HG02610 (cell line): ENCODE measurements at regions not wholly inside any gene's neighbourhood (a gene's known extent, or its start where the extent isn't known, plus 50 kb on each side); places are given as distances from the start of the nearest gene placed in this dataset.
A peak's percentile ranks its signal among the peaks of the same experiment; 100 is the strongest.
"Not testable (repeated sequence)": the region's sequence is repeated elsewhere in the genome, so short reads cannot be mapped to it uniquely, and the experiment has no call there.

ENCODE experiments used
- ATAC-seq: cut with Tn5 transposase; IDR thresholded peaks from one replicate; pipeline ENCODE4 v1.9.1; 2021; ENCODE audit warnings: mild to moderate bottlenecking, moderate library complexity; ENCODE audit not compliant: unreplicated experiment

DNA sequence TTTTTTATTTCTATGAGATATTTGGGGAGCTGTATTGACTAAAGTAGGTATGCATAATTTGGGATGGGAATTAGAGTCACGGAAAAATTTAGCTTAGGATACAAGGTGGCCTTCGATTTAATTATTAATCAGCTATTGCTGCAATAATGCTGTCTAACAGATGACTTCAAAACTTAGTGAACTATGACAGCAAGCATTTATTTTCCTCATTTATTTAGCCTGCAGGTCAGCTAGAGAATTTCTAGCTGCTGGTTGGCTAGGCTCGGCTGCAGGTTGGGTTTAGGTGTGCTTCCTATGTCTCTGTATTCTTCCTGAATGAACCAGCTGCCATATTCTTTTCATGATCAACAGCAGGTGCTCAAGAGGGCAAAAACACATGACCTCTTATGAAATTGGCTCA lies 181.8 kb upstream of the RAG2 start:
- ATAC-seq = no peak

DNA sequence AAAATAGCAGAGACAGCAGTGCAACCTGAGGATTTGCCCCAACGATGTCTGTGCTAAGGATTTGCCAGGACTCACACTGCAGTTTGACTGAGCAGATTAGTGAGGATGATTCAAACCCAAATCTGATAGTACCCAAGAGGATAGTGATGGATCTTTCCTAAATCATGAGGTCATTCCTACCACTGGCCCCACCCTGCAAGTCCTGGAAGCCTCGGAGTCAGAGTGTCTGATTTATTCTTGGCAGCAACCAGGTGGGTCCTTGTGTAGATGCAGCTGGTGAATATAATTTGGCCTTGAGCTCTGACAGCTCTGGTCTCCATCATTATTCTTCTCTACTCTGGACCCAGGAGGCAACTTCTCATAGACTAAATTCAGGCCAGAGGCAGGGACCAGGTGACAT lies 179.3 kb upstream of the RAG2 start:
- no peak for ATAC-seq

DNA sequence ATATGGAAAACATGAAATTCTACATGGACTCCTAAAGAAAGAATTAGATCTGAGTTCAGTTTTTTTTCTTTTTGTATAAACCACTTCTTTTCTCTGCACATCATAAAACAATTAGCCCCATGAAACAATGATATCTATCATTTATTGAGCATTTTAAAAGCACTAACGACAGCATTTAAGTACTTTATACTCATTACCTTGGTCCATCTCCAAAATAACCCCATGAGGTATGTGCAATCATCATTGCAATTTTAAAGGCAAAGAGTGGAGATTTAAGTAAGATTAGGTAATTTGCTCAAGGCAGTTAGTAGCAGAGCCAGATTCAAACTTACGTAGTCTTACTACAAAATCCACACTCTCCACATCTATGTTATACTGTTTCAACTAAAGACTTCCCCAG lies 177.7 kb upstream of the RAG2 start:
- ATAC-seq = no peak

DNA sequence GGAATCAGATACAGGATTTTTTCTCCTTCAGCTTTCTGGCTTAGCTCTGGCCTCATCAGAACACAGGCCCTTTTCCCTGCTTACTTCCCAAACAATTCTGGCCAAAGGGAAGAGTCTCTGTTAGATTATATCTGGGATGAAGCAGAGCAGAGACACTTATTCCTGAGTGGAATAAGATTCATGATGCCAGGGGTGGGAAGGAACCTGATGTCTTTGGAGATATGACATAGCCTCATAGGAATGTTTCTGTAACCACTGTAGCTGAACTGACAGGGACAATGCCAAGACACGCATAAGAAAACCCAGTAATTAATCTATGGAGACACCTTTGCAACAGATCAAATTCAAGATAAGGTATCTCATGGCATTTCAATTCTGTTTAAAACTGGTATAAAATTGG lies 177.1 kb upstream of the RAG2 start:
- ATAC-seq = no peak

DNA sequence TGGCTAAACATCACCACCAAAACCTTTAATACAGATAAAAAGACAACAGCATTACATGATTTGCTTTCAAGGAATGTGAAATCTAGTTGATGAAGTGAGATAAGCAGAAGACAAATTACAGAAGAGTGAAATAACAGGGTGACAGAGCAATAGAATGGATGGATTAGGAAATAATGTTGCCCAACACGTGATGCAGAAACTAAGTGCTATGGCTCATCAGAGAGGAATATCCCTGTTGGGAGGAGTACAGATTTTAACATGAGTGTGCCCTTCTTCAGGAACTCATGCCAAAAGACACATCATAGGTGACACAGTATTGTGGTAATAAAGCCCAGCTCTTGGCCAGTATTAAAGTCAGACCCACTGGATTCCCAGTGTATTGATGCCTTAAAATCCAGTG lies 176.6 kb upstream of the RAG2 start:
- ATAC-seq = no peak

DNA sequence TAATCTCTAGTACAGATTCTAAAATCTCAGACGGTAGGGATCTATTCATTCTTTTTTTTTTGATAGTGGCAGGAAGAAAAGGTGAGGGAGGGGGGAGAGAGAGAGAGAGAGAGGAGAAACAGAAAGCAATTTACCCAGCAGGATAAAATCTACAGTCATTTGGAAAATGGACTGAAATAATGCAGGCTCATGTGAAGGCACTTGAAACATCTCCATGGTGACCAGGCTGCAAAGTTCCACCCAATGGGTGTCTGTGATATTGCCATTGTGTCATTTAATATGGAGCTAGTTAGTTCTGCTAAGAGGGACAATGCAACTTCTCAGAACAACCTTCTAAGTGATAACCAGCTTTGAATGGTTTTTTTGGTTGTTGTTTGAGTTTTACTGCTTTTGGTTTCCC lies 165.2 kb upstream of the RAG2 start:
- peak; percentile 93 for ATAC-seq

DNA sequence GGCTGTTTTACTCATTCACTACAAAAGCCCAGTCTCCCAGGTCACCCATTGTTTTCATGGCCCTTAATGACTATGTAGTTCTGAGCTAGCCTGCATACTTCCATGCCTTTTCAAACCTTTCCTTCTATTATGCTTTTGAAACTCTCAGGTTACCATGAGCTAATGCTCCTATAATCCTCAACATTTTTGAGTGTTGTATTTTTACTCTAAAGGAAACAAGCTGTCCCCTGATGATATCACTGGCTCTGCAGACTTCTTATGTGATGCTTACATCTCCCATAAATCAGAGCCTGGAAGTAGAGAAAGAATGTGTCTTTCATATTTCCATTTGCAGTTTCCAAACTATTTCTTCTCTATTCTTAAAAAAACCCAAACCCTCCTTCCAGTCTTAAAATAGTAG lies 159.0 kb upstream of the RAG2 start:
- ATAC-seq = no peak

DNA sequence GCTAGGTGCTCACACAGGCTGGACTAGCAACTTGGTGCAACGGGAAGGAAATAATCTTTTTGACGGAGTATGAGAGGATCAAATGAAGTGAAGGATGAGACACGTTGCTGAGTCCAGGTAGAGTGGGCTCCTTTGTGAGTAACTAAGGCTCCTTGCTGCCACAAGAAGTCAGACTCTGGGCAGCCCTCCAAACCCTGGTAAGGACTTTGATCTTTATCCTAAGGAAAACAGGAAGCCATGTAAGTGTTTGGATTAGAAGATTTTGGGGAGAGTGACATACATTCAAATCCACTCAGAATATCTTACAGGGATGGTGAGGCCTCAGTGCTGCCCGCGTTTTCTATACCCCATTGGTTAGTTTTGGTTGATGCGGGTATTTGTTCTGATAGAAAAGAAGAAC lies 155.9 kb upstream of the RAG2 start:
- ATAC-seq = no peak

DNA sequence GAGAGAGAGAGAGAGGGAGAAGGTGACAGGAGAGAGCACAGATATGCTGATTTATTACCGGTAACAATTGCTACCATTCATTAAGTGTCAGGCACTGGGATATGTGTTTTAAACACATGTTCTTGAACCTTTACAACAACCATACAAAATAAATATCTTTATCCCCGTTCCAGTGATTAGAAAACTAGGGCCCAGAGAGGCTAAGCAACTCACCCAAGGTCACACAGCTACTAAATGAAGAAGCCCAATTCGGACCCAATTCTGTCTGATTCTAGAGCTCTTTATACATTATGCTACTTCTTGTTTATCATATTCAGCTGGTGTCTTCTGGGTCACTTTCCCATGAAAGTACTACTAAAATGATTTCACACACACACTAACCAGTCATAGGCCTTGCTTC lies 154.0 kb upstream of the RAG2 start:
- ATAC-seq = no peak

DNA sequence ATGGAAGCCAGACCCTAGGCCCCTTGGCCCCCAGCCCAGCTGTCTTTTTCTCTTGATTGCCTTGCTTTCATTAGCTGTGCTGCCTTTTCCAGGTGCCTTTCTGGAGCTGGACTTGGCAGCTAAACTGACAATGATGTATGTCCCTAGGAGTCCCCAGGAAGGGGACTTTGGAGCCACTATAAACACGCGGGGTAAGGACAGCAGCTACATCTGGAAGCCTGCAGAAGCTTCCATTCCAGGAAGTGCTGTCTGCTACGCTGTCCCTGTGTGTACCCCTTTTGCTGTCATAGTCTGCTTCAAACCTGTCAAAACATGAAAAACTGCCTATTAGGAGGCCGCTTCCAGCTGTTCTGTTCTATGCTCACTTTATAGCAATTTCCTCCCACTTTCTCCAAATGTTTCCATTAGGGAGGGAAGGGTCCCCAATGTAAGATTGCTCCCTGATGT lies 153.3 kb upstream of the RAG2 start:
- ATAC-seq = no peak

DNA sequence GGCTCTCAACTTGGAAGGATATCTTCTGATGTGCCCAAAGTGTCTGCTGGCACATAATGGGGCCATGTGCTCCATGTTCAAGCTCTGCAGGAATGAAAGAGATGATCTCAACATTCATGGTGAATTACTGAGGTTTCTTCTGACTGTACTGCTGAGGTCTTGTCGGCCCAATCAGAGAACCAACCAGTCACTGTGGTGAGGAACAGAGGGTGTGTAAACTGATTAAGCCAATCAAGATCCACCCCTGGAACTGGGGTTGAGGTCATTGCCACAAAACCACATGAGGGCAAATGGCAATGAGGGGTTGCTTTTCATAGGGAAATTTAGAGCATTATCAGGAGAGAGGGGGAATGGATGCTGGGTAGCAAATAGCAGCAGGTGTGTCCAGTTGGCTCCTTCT lies 152.3 kb upstream of the RAG2 start:
- no peak for ATAC-seq

DNA sequence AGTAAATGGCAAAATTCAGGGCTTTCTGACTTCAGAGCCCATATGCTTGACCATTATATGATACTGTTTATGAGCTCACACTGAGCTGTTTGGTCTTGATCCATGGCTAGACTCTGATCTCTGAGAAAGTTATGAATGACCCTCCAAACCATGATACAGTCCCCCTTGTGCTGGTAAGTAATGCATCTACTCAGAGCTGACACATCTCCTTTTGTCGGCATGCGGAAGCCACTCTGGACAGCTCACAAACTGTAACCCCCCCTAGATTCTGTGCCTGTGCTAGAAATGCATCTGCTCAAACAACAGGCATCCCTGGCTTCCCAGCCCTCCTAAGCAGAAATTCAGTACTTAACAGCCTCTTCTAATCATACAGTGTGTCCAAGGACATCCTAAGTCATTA lies 150.8 kb upstream of the RAG2 start:
- ATAC-seq = no peak

DNA sequence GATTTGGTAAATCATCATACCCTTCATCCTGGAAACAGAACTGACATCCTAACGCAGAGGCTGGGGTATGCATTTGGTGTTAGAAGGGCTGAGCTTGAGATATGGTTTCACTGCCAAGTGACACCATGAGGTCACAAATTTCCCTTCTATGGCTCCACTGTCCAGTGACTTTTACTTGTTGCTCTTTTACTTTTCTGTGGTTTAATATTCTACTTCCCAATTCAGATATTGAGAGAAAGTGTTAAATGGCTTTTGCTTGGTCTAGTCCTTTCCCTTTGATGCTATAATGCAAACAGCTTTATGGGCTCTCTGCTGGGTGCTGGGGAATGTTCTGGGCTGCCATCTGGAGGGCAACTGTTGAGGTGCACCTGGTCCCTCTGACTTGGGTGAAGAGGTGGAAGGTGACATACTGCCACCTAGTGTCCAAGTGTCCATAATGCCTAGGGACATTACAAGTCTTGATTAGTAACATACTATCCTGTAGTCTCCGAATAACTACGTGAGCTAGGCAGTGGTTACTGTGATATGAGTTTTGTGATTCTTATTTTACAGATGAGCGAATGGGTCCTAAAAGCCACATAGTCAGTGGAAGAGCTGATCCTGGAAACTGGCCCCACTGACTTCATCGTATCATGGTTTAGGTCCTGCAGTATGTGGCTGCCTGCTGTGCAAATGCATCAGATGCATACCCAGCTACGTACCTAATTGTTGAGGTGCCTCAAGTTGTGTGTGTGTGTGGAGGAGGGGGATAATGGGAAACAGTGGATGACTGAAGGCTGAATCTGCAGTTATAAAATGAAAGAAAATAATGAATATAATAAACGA lies 149.1 kb upstream of the RAG2 start:
- peak; percentile 79 for ATAC-seq

DNA sequence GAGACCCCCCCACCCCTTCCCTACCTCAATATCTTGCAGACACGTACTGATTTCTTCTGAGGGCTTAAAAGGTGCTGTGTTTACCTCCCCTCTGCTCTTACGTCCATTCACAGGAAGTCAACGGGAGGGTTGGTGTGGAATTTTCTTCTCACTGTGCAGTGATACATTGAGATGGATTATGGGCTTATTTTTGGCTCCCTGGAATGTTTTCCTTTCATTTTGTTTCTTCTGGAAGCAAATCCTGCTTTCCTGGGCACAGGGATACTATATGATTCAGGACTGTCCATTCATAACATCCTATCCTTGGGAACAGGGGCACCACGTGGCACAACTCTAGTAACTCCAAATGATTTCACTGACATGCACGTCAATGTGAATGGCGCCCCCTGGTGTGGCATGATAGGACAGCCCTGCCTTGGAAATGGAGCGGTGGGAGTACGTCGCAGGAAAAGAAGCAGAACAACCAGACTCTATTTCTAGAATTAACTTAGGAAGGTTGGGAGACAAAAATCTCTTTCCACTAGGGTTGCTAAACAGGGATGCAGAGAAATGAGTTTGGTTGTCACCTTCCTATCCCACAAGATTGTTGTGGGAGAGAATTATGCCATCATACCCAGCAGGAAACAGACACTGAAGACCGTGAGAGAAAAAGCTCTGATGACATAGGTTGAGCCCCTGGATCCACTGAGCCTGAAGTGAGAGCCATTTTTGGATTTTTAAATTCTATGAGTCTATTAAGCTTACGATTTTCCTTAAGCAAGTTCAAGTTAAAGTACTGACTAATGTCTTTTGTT lies 146.5 kb upstream of the RAG2 start:
- ATAC-seq = no peak

DNA sequence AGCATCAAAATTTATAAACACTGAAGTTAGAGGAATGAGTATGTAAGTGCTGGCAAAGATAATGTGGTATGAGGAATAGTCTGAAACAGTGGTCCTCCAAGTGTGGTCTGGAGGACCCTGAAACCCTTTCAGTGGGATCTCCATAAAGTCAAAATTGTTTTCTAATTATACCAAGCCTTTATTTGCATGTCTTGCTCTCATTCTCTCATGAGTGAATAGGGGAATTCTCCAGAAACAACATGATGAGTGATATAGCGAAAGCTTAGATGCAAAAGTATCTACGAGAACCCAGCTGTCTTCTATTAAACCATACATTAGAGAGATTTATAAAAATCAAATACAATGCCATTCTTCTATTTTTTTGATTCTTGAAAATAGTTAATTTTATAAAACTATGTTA lies 145.0 kb upstream of the RAG2 start:
- ATAC-seq = peak; percentile 72

DNA sequence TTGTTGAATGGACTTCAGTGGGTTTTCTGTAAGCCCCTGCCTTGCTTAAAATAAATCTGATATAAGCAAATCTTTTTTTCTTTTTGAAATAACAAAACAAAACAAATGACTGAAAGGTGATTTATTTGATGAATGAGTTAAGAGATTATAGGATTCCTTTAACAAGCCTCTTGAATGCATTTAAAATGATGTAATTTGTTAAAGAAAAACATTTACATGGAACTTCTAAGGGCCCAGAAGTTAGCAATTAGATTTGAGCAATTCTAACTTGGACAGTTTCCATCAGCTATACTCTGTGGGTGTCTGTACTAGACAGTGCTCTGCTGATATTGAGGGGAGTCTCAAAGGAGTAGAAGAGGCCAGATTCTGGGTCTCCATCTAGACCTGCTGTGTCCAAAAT lies 143.5 kb upstream of the RAG2 start:
- no peak for ATAC-seq

DNA sequence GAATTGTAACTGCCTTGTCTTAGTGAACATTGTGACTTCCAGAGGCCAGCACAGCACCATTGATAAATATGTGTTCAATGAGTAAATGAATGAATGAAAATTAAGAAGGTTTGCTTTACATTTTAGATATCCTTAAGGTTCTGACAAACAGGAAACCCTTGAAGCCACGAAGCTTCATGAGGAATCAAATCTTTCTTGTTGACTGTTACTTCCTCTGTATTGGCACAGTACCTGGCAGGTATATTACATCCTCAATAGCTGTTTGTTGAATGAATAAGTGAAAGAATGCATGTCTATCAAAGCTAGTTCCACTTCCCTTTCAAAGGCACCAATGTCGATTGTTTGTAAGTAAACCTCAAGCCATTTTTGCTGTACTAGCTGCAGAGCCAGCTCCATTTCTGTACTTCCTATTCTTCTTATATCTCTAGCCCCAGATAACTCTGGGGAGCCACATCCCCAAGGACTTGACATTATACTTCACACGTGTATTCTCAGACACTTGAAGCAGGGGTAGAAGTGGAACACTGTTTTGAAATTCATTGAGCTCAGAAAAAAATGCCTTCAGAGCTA lies 140.3 kb upstream of the RAG2 start:
- ATAC-seq = no peak

DNA sequence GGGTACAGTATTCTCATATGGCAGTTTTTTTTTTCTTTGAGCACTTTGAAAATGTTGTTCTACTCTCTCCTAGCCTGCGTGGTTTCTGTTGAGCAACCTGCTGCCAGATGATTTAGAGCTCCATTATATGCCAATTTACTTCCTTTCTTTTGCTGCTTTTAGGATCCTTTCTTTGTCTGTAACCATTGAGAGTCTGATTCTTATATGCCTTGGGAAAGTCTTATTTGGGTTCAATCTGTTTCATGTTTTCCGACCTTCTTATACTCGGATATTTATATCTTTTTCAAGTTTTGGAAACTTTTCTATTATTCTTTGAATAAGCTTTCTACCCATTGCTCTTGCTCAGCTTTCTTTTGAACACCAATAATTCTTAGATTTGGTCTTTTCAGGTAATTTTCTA lies 138.1 kb upstream of the RAG2 start:
- no peak for ATAC-seq

DNA sequence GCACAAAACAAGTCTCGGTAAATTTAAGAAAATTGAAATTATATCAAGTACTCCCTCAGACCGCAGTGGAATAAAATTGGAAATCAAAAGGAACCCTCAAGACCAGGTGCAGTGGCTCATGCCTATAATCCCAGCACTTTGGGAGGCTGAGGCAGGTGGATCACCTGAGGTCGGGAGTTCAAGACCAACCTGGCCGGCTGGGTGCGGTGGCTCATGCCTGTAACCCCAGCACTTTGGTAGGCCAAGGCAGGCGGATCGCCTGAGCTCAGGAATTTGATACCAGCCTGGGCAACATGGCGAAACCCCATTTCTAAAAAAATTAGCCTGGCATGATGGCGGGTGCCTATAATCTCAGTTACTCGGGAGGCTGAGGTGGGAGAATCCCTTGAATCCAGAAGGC lies 135.7 kb upstream of the RAG2 start:
- not testable (repeated sequence) for ATAC-seq

DNA sequence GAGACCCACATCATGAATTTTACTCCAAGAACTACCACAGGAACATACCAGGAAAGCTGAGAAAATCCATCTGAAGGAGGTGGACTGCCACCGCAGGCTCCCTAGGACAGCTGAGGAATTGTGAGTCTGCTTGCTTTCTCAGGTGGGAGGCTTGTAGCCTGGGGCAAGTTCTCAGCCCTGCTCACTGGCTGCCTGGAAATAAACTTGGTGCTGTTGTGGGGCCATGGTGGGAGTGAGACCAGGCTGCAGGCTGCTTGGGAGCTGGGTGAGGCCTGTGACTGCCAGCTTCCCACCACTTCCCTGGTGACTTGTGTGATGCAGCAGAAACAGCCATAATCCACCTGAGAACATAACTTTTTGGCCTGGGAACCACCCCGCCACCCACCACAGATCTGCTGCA lies 132.7 kb upstream of the RAG2 start:
- no peak for ATAC-seq

DNA sequence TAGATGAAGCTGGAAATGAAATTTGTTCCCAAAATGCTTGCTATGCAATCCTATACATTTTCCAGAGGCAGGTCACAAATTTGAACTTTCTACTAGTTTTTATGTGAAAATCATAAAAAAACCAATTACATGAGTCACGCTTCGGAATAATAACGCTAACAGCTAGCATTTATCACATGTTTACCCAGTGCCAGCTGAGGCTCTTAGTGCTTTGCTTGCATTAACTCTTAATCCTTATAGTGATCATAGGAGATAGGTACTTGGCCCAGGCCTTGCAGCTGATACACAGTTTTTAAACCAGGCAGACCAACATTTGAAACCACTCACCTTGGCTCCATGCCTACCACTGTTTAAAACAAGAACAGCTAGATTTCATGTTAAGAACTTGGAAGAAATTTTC lies 131.8 kb upstream of the RAG2 start:
- no peak for ATAC-seq

DNA sequence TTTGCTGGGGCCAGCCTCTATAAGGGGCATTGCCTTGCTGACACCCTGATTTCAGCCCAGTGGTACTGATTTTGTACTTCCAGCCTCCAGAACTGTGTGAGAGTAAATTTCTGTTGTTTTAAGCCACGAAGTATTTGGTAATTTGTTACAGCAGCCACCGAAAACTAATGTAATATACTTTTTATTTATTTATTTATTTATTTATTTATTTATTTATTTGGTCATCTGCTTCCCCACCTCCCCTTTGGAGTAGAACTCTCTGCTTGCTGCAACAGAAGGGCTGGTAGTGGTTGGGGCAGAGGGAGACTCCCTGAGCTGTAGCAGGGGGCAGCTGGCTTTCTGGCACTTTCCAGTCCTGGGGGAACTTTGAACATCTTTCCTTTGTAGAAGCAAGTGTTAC lies 128.4 kb upstream of the RAG2 start:
- ATAC-seq = no peak
